ENCODE measurements at regions not wholly inside any gene's neighbourhood (a gene's known extent, or its start where the extent isn't known, plus 50 kb on each side); places are given as distances from the start of the nearest gene placed in this dataset.

DNA sequence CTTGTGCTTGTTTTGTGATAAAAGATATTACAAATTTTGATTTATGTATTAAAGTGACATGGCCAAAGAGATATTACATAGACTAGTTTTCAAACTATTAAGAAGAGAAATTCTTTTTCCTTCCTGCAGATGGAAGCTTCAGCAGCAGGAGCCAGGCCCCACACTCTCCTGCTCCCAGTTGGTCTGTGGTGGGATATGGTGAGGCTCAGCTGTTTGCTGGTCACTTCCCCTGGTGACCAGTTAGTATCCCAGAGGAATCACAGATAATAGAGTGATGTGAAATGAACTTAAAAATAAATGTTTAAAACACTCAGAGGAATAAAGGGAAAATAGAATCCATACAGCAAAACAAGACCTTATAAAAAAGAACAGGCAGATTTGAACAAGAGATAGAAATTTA is 154.7 kb downstream of the KTN1 start:
- DNase-seq: no peak

DNA sequence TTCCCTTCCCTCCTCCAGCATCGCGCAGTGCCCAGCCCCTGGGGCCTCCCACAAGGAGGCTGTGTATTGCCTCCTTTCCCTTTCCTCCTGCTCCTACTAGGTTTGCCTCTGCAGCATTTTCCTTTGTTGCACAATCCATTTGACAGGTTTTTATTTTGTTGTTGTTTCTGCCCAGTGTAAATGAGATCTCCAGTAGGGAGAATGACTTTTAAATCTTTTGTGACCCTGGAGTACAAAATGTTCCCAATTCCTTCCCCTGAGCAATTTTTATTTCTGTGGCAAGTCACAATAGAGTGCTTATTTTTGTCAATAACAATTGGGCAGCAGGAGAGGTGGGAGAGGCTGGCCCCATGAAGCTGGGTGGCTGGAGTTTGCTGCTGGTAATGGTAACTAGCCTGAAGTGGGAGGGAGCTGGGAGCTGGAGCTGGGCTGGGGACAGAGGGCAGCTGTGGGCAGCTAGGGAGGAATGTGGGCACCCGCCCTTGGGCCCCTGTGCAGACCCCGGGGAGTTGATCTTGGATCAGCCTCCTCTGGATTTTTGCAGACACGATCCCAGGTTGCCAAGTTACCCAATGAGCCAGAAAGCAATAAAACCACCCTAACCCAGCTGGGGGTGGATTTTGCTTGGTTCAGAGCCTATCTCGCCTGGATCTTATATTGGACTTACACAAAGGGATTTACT is 160.1 kb downstream of the KTN1 start:
- DNase-seq: no peak

DNA sequence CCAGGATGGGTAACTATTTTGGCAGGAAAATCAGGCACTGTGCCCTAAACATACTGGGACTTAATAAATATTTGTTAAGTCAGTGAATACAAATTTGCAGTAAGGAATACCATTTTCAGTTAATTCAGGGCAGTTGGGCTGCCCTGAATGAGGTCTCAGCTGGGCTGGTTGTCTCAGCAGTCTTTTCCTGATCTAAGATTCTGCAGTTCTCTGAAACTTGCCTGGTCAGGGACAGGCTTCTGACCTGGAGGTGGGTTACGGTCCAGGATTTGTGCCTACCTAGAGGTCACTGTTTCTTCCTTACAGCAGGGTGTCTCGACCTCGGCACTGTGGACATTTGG is 160.6 kb downstream of the KTN1 start:
- no peak for DNase-seq

DNA sequence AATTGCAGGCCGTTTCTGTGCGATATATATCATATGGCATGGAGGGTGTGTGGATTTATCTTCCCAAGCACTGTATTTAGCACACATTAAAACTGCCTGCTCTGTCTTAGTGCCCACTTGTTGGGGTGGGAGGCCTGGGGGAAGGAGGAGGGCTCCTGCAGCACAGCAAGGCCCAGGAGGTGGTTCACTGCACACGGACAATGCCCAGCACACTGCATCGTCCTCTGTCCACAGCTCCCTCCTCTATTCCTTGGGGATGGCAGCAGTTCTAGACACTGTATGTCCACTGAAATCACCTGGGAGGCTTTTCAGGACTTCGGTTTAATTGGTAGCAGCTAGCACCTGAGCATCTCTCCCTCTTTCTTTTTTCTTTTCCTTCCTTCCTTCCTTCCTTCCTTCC is 161.2 kb downstream of the KTN1 start:
- no peak for DNase-seq

DNA sequence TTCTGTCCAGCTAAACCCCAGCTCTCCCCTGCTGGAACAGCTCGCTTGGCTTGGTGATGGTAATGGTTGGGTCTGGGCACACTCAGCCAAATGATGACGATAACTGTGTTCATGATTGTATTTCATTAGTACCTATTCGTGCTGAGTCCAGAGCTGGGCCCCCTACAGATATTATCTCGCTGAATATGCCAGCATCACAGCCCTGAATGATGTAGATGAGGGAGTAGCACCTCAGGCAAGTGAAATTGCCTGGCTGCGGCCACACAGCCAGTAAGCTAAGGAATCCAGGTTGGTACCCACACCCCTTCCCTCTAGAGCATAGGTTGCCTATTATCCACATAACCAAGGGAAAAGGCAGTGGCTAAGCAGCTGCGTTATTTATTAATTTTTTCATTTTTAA is 163.5 kb downstream of the KTN1 start:
- no peak for DNase-seq

DNA sequence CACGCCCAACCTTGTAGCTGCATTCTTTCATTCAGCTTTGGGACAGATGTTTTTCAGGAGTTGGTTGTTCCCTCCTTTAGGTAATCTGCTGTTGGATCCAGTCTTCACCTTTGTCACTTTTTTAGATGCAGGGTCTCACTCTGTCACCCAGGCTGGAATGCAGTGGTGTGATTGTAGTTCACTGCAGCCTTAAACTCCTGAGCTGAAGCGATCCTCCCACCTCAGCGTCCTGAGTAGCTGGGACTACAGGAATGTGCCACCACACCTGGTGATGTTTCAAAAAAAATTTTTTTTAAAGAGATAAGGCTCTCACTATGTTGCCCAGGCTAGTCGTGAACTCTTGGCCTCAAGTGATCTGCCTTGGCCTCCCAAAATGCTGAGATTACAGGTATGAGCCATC is 164.3 kb downstream of the KTN1 start:
- no peak for DNase-seq

DNA sequence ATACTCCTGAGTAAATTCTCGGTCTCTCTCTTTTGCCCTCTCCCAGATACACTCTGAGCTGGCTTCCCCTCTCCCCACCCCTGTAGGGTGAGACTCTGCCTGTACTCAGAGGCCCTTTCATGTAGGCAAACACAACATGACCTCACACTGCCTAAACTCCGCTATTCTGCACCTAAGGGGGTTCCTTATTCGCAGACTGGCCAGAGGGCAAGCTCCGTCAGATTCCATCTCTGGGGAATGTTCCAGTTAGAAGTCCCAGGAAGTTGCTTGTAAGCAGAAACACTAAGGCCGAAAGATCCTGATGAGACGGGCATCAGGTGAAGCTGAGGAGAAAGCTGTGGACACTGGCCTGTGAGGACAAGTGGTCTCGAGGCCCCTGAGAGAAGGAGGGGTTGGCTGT is 165.9 kb downstream of the KTN1 start:
- no peak for DNase-seq

DNA sequence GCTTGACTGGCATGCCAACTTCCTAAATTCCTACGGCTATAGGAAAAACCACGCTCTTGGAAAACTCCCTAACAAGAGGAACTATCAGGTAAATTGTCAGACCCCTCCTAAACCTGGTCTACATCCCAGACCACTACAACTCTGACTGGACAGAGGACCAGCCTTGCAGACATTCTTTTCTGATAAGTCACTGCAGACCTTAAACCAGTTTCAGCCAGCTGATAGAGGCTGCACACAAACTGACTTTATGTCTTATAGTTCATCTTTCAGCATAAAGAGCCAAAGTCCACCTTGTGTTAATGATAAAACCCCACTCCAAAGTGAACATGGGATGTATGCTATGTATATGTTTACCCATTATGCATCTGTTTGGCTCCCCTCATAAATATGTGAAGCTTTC is 166.6 kb downstream of the KTN1 start:
- no peak for DNase-seq

DNA sequence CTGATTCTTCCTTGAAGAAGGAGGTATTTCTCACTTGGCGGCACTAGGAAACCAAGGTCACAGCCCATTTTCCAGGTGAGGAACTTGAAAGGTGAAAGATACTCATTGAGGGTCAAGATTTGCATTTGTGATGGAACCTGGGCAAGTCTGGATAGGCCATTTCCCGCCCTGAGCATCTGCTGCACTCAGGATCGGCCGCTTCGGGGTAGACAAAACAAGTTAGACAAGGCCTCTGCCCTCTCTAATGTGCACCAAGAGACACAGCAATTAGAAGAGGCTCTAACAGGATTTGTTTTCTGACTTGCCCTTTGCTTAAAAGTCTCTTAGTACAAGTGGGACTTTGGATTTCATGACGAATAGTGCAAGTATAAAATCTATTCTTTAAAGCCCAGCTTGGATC is 167.2 kb downstream of the KTN1 start:
- no peak for DNase-seq

DNA sequence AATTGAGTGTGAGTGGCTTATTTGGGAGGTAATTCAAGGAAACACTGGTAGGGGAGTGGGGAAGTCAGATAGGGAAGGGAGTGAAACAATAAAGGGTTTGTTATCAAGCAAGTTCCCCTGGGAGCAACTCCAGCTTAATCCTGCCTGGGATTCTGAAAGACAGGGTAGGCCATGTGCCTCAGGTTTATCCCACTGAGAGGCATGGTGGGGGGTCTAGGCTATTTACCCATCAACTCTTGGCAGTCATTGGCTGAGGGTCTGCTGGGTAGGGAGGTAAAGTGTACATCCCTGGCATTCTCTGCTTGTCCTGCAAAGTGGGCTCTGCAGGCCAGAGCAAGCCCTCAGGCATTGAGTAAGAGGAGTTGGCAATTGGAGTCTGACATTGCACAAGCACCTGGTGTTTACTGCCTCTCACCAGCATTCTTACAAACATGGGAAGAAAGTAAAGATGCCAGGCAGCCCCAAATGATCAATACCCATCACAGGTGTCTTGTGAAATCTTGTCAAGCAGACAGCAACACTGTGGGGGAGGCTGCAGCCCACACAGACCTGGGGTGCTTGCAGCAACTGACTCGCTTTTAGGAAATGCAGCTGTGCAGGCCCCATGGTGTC is 169.3 kb downstream of the KTN1 start:
- DNase-seq: no peak

DNA sequence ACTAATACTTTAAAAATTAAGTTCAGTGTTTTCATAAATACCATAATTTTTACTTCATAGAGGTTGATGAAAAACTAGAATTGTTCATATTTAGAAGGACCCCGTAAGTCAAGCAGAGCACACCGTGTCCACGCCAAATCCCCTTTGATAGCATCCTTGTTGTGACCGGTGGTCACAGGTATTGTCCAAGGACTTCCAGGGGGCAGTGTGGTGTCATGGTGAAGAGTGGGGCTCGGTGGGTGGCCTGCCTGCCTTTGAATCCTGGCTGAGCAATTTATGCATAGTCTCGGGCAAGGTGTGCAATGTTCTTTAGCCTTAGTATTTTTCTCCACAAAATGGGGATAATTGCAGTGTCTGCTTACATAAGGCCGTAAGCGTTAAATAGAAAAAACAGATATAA is 169.9 kb downstream of the KTN1 start:
- no peak for DNase-seq

DNA sequence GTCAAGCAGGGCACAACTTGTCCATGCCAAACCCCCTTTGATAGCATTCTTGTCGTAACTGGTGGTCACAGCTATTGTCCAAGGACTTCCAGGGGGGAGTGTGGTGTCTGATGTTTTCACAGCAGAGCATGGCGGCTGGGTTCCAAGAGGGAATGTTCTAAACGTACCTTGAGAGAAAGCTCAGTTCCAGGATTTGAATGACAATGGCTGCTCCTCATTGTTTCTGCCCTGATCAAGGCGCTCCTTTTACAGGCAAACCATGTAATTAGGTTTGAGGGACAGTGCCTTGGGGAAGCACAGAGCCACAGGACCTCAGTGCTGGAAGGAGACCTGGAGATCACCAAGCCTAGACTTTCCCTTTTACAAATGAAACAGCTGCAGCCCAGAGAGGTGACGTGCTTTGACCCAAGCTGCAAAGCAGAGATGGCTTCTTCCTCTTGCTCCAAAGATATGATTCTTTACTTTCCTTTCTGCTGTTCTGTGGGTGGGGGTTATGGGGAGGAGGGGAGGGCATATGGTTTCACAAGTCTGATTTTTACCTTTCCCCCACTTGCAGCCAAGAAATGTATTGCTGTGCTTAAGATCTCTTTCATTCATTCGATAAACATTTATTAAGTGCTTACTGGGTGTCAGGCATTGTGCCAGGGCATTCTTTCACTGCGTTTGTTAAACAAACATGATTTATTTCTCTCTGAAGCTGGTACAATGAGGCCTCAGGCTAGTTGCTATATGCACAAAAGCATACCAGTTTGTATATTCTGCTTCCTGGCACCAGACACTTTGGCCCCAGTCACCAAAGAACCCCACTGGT is 172.8 kb downstream of the KTN1 start:
- no peak for DNase-seq

DNA sequence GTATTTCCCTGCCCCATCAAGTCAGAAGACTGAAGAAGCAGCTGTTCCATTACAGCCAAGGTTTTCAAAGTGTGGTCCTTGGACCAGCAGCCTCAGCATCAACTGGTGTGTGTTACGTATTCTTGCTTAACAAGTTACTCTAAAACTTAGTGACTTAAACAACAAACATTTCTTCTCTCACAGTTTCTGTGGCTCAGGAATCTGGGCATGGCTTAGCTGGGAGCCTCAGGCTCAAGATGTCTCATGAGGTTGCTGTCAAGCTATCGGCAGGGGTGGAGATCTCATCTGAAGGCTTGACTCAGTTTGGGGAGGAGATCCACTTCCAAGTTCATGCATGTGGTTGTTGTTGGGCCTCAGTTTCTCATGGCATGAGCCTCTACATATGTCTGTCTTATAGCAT is 174.5 kb downstream of the KTN1 start:
- no peak for DNase-seq

DNA sequence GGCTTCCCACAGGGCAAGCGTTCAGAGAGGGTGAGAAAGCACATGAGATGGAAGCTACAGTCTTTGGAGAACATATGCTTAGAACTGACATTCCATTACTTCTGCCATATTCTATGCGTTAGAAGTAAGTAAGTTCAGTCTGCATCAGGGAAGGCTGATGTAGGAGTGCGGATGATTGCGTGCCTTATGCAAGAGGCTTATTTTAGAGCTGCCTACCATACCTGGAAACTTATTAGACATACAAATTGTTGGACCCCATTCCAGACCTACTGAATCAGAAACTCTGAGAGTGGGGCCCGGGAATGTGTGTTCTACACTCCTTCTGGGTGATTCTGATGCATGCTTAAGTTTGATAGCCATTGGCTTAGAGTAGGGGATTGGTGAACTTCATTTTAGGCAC is 174.9 kb downstream of the KTN1 start:
- DNase-seq: no peak

DNA sequence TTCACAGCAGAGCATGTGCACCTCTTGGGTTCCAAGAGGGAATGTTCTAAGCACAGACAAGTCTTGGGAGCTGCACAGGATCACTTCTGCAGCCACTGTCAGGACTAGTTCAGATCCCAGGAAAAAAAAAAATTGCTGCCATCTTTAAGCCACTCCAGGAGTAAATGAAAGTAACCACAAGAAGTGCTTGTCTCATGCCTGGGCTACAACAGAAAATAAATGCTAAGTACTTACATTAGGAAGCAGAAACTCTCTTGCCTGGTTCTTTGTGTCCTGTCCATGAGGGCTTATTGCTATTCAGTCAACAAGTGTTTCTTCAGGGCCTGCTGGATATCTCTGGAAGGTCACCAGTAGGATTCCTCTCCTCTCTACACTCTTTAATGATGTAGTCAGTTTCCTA is 176.1 kb downstream of the KTN1 start:
- no peak for DNase-seq

DNA sequence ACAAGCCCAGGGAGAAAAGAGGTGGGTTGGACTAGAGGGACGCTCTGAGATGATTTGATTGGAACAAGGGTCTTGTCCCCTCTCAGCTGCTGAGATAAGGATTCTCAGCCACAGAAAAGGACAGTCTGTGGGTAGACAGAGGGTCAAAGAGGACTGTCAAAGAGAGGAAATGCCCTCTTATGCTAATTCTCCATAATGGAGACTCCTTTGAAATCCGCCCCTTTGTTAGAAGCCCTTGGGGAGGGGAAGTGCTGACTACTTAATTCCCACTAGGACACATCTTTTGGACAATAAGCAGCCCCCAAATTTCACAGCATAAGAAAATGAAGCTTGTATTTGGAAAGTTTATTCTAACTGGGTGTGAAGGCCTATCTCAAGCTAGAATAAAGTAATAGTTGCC is 176.6 kb downstream of the KTN1 start:
- no peak for DNase-seq

DNA sequence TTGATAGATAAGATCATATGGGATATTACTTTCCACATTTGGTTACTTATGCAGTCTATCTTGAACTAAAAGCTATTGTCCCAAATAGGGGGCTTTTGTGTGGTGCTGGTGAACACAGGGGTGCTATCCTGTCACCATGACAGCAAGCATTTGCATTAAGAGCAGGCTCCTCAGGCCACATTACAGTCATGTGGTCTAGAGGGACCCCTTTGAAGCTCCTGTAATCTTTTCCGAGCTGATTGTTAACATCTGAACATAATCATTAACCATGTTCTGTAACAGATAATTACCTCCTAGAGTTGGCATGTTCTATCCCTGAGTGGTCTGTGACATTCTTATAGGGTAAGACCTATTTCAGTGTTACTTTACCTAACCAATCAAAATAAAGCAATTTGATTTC is 178.8 kb downstream of the KTN1 start:
- no peak for DNase-seq

DNA sequence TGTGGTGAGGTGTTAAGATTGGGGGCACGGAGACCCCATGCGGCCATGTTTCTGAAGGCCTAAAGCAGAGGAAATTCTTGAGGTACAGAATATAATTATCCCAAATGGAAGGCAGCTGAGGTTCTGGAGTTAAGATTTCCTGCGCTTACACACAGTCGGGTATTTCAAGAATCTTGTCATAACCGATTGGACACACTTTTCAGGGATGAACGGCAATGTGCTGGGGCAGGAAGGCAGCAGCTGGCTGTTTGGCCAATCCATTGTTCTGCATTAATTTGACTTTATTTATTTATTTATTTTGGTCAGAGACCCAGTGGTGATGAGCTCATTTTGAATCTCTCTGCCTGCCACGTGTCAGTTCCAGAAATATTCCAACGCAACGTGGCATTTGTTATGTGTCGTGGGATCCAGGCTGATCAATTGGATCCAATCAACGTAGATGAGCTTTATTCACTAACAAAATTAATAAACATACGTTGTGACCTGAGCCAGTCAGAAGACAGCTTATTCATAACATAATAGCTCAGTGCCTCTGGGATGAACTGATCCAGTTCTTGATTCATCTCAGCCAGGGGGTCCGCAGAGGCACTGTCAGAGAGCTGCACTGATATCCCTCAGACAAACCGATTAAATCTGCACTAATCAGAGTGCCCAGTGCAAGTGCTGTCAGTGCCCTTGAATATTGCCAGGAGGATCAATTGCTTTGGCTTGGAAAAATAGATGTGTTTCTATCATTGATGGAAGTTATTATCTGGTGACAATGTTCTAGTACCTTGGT is 181.0 kb downstream of the KTN1 start:
- no peak for DNase-seq

DNA sequence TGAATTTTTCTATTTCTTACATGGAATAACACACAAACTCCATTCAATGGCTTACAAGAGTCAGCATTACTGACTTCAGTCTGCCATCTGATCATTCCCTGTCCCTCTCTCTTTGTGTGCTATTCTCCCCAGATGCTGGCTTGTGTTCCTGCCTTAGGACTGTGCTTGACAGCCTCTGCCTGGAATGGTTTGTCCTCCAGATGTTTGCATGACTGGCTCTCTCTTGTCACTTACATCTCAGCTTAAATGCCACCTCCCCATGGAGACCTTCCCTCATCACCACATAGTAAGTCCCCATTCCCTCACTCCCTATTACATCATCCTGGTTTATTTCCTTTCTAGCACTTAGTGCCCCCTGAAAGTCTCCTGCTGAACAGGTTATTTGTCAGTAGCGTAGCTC is 181.6 kb downstream of the KTN1 start:
- DNase-seq: no peak

DNA sequence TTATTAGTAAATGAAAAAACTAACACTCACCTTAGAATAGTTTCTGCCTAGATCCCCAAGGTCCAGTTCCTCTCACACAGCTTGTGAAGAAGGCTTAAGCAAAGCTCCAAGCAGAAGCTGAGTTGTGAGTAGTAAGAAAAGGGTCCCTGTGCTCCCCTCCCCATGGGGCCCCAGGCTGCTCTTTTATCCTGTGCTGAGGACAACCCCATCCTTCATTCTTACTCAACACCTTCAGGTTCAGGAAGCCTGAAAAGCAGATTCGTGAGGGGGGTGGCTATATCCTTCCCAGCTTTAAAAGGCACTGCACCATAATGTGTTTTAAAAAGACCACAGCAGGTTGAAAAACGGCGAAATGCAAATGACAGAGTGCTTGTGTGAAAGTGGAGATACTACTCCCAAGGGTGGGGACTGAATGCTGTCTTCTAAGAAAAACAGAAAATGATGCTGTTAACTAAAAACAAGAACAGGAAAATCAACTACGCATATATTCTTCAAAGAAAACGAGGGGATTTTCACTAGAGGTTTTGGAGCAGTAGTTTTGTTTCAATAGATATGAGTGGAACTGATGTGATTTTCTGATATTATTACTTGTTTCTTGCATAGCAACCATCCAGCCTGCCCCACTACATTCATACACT is 182.7 kb downstream of the KTN1 start:
- no peak for DNase-seq

DNA sequence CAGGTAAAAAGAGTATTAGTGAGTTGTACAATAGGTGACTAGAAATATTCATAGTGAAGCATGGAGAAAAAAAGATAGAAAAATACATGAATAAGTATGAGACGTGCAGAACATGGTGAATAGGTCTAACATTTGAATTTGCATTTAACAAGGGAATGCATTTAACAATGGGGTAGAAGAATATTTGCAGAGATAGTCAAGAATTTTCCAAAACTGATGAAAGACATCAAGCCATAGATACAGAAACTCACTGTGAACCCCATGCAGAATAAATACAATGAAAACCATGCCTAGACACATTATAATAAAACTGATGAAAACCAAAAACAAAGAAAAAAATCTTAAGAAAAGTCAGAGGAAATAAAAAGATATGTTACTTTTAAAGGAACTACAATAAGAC is 184.8 kb downstream of the KTN1 start:
- DNase-seq: no peak

DNA sequence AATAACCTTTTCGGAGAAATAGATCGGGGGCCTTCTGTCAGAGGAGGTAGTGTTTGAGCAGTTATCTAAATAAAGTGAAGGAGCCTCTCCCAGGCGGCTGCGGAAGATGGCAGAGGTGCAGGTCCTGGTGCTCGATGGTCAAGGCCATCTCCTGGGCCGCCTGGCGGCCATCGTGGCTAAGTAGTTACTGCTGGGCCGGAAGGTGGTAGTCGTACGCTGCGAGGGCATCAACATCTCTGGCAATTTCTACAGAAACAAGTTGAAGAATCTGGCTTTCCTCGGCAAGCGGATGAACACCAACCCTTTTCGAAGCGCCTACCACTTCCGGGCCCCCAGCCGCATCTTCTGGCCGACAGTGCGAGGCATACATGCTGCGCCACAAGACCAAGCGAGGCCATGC is 186.1 kb downstream of the KTN1 start:
- no peak for DNase-seq

DNA sequence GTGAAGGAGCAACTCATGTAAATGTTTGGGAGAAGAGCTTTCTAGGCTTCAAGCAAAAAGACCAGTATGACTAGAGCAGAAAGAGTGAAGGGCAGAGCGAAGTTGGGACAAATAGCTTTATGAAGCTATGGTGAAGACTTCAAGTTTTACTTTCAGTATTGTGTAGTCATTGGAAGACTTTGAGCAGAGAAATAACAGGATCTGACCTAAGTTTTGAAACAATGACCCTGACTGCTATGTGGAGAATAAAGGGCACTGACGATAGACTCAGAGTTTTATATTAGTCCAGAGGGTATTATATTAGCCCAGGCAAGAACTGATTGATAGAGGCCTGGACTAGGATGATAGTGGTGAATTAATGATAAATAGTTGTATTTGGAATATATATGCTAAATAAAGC is 187.3 kb downstream of the KTN1 start:
- DNase-seq: no peak
